Bronchial epithelial cell (primary cell): ENCODE measurements at regions not wholly inside any gene's neighbourhood (a gene's known extent, or its start where the extent isn't known, plus 50 kb on each side); places are given as distances from the start of the nearest gene placed in this dataset.

Experiments used
- DNase-seq: peaks from one replicate; pipeline ENCODE4 v3.0.0-alpha.2; 2010; ENCODE audit warnings: low read depth
- FAIRE-seq: peaks from 2 replicates; lab custom pipeline; 2011; peaks lifted over from hg19 to GRCh38; lab: Jason Lieb, UNC
- H3K27me3 ChIP-seq: 2 replicates; pipeline ENCODE4 v1.5.1; 2011; ENCODE audit warnings: low read length; ENCODE audit not compliant: control insufficient read depth, insufficient read depth
- H3K36me3 ChIP-seq: 2 replicates; pipeline ENCODE4 v1.5.1; 2011; ENCODE audit warnings: low read length; ENCODE audit not compliant: control insufficient read depth, insufficient read depth
- H3K4me3 ChIP-seq: 2 replicates; pipeline ENCODE4 v1.5.1; 2011; ENCODE audit warnings: mild to moderate bottlenecking, low read depth, low read length, control low read depth
- CTCF ChIP-seq: IDR thresholded peaks from 2 replicates; pipeline ENCODE4 v1.5.1; 2011; ENCODE audit warnings: mild to moderate bottlenecking, moderate library complexity, low read length, control low read depth, inconsistent platforms; ENCODE audit not compliant: insufficient read depth, severe bottlenecking

DNA sequence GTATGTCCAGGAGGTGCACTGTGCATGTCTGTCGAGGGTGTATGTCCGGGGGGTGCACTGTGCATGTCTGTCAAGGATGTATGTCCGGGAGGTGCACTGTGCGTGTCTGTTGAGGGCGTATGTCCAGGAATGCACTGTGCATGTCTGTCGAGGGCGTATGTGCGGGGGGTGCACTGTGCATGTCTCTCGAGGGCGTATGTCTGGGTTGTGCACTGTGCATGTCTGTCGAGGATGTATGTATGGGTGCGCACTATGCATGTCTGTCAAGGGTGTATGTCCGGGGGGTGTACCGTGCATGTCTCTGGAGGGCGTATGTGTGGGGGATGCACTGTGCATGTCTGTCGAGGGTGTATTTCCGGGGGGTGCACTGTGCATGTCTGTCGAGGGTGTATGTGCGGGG, 249.3 kb upstream of the MYT1L start:
- Histone ChIP-seq H3K4me3 (no peak overlapping the region), H3K27me3 (no peaks in the 10 kb centered on the region), H3K36me3 (no peaks in the 10 kb centered on the region)
- FAIRE-seq (no peak), DNase-seq (no peak)
- TF ChIP-seq CTCF, result no peak

DNA sequence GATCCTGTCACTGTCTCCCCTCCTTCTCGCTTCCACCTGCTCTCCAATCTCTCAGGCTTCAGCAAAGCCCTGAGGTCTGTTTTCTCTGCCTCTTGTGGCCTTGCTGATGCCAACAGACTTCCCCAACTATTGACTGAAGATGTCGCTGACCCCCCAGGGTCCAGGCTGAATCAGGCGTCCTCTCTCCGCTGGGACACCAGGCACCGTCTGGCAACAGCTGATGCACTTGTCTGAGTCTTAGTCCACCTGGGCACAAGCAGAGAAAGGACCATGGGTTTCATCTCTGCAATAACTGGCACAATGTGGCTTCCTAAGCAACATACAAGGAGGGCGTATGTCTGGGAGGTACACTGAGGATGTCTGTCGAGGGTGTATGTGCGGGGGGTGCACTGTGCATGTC, 248.7 kb upstream of the MYT1L start:
- no peaks in the 10 kb centered on the region for H3K36me3 ChIP-seq
- no peak for DNase-seq
- TF ChIP-seq CTCF, result no peak
- H3K27me3 ChIP-seq, result no peaks in the 10 kb centered on the region
- FAIRE-seq, result no peak
- no peak overlapping the region for H3K4me3 ChIP-seq

DNA sequence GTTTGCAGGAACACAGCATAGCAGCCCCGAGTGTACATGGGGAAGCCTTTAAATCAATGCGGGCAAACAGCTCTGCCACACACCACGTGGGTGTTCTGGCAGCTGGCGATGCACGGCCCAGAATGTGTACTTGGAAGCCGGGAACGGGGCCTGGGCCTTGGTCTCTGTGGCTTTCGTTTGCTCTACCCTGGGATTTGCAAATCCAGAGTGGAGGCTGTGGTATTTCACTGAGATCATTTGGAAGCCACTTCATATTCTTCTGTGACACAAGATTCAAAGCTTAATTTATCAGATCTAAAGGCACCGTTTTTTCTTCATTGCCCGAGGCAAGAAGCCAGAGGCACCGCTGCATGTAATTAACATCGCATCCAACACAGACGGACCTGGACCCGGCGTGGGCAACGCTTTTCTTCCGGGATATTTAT, 246.3 kb upstream of the MYT1L start:
- DNase-seq (no peak), FAIRE-seq (no peak)
- Histone ChIP-seq H3K36me3 (no peaks in the 10 kb centered on the region), H3K27me3 (no peaks in the 10 kb centered on the region), H3K4me3 (no peak overlapping the region)
- no peak for TF ChIP-seq CTCF

DNA sequence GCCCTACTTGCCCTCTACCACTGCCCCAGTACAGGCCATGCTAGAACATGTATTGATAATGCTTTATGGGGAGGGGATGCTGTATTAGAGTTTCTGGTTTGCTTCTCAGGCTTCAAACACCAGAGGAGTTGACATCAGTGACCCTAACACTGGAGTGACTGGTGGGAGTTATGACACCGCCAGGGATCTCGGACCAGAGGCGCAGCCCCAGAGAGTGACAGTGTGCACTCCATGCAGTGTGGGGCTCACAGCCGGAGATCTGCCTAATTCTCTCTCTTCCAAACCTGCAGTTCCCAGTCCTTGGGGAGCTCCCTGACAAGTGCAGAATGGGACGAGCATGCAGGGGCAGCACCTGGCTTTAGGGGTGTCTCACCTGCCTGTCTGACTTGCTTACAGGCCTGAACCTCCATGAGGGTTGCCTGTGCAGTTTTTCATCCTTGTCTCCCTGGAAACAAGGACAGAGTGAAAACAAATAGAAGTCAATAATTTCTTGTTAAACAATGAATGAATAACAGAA, 244.9 kb upstream of the MYT1L start:
- no peak for TF ChIP-seq CTCF
- Histone ChIP-seq H3K36me3 (no peaks in the 10 kb centered on the region), H3K4me3 (no peak overlapping the region), H3K27me3 (no peaks in the 10 kb centered on the region)
- DNase-seq (no peak), FAIRE-seq (no peak)

GRCh38 chr2:2575181-2575577, 244.1 kb upstream of the MYT1L start:
- no peak for FAIRE-seq
- no peak overlapping the region for H3K4me3 ChIP-seq
- no peaks in the 10 kb centered on the region for H3K36me3 ChIP-seq
- H3K27me3 ChIP-seq, result no peaks in the 10 kb centered on the region
- no peak for DNase-seq
- no peak for TF ChIP-seq CTCF

GRCh38 chr2:2574401-2575180, 243.5 kb upstream of the MYT1L start:
- FAIRE-seq, result no peak
- Histone ChIP-seq H3K27me3 (no peaks in the 10 kb centered on the region), H3K4me3 (no peak overlapping the region), H3K36me3 (no peaks in the 10 kb centered on the region)
- no peak for DNase-seq
- TF ChIP-seq CTCF, result no peak
